HepG2 (cell line): ENCODE measurements at regions not wholly inside any gene's neighbourhood (a gene's known extent, or its start where the extent isn't known, plus 50 kb on each side); places are given as distances from the start of the nearest gene placed in this dataset.
A peak's percentile ranks its signal among the peaks of the same experiment; 100 is the strongest.

Experiments
- ATAC-seq: fragments of 200-7000 bp; cut with Tn5 transposase; 3 replicates; pipeline ENCODE4 v1.9.1; 2020; ENCODE audit warnings: mild to moderate bottlenecking, moderate library complexity
- BruUV-seq: library from RNA; stranded (reverse); fragments of 400-500 nt; replicated peaks from 2 replicates; lab custom pipeline; 2021; lab: Mats Ljungman, UMichigan
- CTCF ChIA-PET: fragments of 300-600 bp; formaldehyde crosslinking; extraction: SDS; loops from one replicate; lab custom pipeline; 2021; ENCODE audit warnings: low total read pairs, inconsistent platforms, low intra/inter-chr PET ratio; lab: Yijun Ruan, JAX
- POLR2A ChIA-PET: fragments of 350-600 bp; sonication (Branson Sonifier 250); formaldehyde crosslinking; loops from one replicate; lab custom pipeline; 2020; ENCODE audit warnings: antibody characterized with exemption, inconsistent platforms; lab: Yijun Ruan, JAX
- DNase-seq: peaks from one replicate; pipeline ENCODE4 v3.0.0-alpha.2; 2015; ENCODE audit warnings: low spot score
- FAIRE-seq: peaks from 3 replicates; lab custom pipeline; 2011; peaks lifted over from hg19 to GRCh38; lab: Jason Lieb, UNC
- H2AFZ ChIP-seq: one replicate; pipeline ENCODE4 v1.6.1; 2011; ENCODE audit warnings: low read length, inconsistent platforms
- H3K27ac ChIP-seq: fragments of 300-600 bp; 3 replicates; pipeline ENCODE4 v1.8.0; 2011; ENCODE audit warnings: mixed run types, mild to moderate bottlenecking, mixed read lengths, low read length, inconsistent platforms; ENCODE audit not compliant: insufficient read depth; ENCODE audit errors: extremely low read length
- H3K27me3 ChIP-seq, 2 experiments: fragments of 200-600 bp in 1 of 2; 2 replicates in 1 of 2; 3 replicates in 1 of 2; pipeline versions ENCODE4 v1.6.0 to v1.8.0; 2011; ENCODE audit warnings: low read length in 2 of 2, mild to moderate bottlenecking in 2 of 2, moderate library complexity in 2 of 2, inconsistent platforms in 1 of 2; ENCODE audit not compliant: insufficient read depth in 2 of 2, control insufficient read depth in 1 of 2
- H3K36me3 ChIP-seq, 2 experiments: fragments of 200-600 bp in 1 of 2; replicated peaks in 1 of 2; 2 replicates in 1 of 2; 3 replicates in 1 of 2; pipeline versions ENCODE4 v1.5.1 to v1.8.0; 2011; ENCODE audit warnings: low read length in 2 of 2, inconsistent platforms in 1 of 2; ENCODE audit not compliant: insufficient read depth in 2 of 2, control insufficient read depth in 1 of 2
- H3K4me1 ChIP-seq: 2 replicates; pipeline ENCODE4 v1.5.1; 2012; ENCODE audit warnings: low read length, inconsistent platforms; ENCODE audit not compliant: insufficient read depth
- H3K4me2 ChIP-seq: 2 replicates; pipeline ENCODE4 v1.6.0; 2011; ENCODE audit warnings: low read depth, low read length, inconsistent platforms
- H3K4me3 ChIP-seq, 3 experiments: fragments of 200-600 bp in 1 of 3; sonication (generic), shearing (Covaris generic) in 1 of 3; replicated peaks in 1 of 3; 2 replicates each; pipeline ENCODE4 v1.5.1; 2011 to 2016; ENCODE audit warnings: low read length in 3 of 3, inconsistent platforms in 2 of 3, low read depth in 2 of 3, mild to moderate bottlenecking in 2 of 3, control low read depth in 1 of 3, mixed read lengths in 1 of 3; ENCODE audit not compliant: insufficient read depth in 1 of 3
- H3K79me2 ChIP-seq: one replicate; pipeline ENCODE4 v1.6.1; 2011; ENCODE audit warnings: low read length, inconsistent platforms; ENCODE audit not compliant: insufficient read depth
- H3K9ac ChIP-seq: 2 replicates; pipeline ENCODE4 v1.6.0; 2011; ENCODE audit warnings: mild to moderate bottlenecking, low read depth, low read length, inconsistent platforms; ENCODE audit not compliant: insufficient read depth
- H3K9me3 ChIP-seq: 2 replicates; pipeline ENCODE4 v1.5.1; 2012; ENCODE audit warnings: mild to moderate bottlenecking, low read length
- H4K20me1 ChIP-seq: 2 replicates; pipeline ENCODE4 v1.6.0; 2011; ENCODE audit warnings: inconsistent platforms, mild to moderate bottlenecking, low read length, moderate library complexity; ENCODE audit not compliant: insufficient read depth
- DMAP1 ChIP-seq: IDR thresholded peaks from 2 replicates; pipeline ENCODE4 v1.6.1; 2016
- HNF4G ChIP-seq, 2 experiments: sonication (generic) in 1 of 2; formaldehyde crosslinking in 1 of 2; IDR thresholded peaks; 2 replicates each; pipeline versions ENCODE4 v1.4.0 to v1.6.1; 2011 to 2020; ENCODE audit warnings: borderline replicate concordance in 2 of 2, low read depth in 2 of 2, mild to moderate bottlenecking in 2 of 2, low read length in 1 of 2, missing genetic modification reagents in 1 of 2, moderate library complexity in 1 of 2
- HNRNPUL1 ChIP-seq: fragments of 200-400 bp; formaldehyde crosslinking; IDR thresholded peaks from 2 replicates; pipeline ENCODE4 v1.6.1; 2017; ENCODE audit warnings: low read depth, mild to moderate bottlenecking, low read length, moderate library complexity
- JUND ChIP-seq: sonication (generic); formaldehyde crosslinking; IDR thresholded peaks from 2 replicates; pipeline ENCODE4 v1.8.0; 2022; ENCODE audit warnings: mild to moderate bottlenecking, missing genetic modification reagents
- LCORL ChIP-seq, 2 experiments: fragments of 450-650 bp in 1 of 2; sonication (generic) in 1 of 2; formaldehyde crosslinking in 1 of 2; IDR thresholded peaks; 2 replicates each; pipeline versions ENCODE4 v1.5.0 to v1.6.1; 2017 to 2020; ENCODE audit warnings: antibody characterized with exemption in 1 of 2, missing genetic modification reagents in 1 of 2
- MED8 ChIP-seq: sonication (generic); formaldehyde crosslinking; IDR thresholded peaks from 2 replicates; pipeline ENCODE4 v1.8.1; 2023; ENCODE audit warnings: mild to moderate bottlenecking, missing genetic modification reagents; ENCODE audit not compliant: insufficient replicate concordance
- POLR2AphosphoS2 ChIP-seq: IDR thresholded peaks from 2 replicates; pipeline ENCODE4 v1.6.1; 2011; ENCODE audit warnings: low read depth, low read length, improper control_type of control experiment
- SALL1 ChIP-seq: sonication (generic); formaldehyde crosslinking; IDR thresholded peaks from 2 replicates; pipeline ENCODE4 v1.8.0; 2022; ENCODE audit warnings: mild to moderate bottlenecking, missing genetic modification reagents
- SAP130 ChIP-seq: IDR thresholded peaks from 2 replicates; pipeline ENCODE4 v1.6.1; 2016; ENCODE audit warnings: low read depth
- SOX6 ChIP-seq, 2 experiments: fragments of 450-650 bp in 1 of 2; sonication (generic) in 1 of 2; formaldehyde crosslinking in 1 of 2; IDR thresholded peaks; 2 replicates each; pipeline versions ENCODE4 v1.4.0 to v1.6.1; 2017 to 2020; ENCODE audit warnings: antibody characterized with exemption in 1 of 2, mild to moderate bottlenecking in 1 of 2, missing genetic modification reagents in 1 of 2
- THAP11 ChIP-seq: IDR thresholded peaks from 2 replicates; pipeline ENCODE4 v1.6.1; 2016; ENCODE audit warnings: missing biosample characterization, missing genetic modification reagents
- WGBS: methylation state at CpG from one replicate; pipeline ENCODE4 v1.1.6; 2017; ENCODE audit warnings: low lambda C conversion rate; 5-methylcytosine and 5-hydroxymethylcytosine counted together
- in situ Hi-C: cut with HindIII; loops from 2 replicates; pipeline ENCODE4 v1.10.0; 2017; ENCODE audit warnings: low pct_unique_long_range_greater_than_20kb; ENCODE audit not compliant: extremely low pct_ligation_motif_present
- intact Hi-C: fragments of 100-400 bp; cut with micrococcal nuclease; formaldehyde crosslinking; loops from one replicate; pipeline ENCODE4 v1.10.0; 2022; ENCODE audit not compliant: unreplicated experiment
- TF ChIP-seq, protein P1 (sequence below): sonication (generic); formaldehyde crosslinking; conservative IDR thresholded peaks from 2 replicates; pipeline ENCODE4 v1.8.0; 2022; ENCODE audit warnings: low read depth, missing genetic modification reagents
- TF ChIP-seq, protein P2 (sequence below): sonication (generic); formaldehyde crosslinking; IDR thresholded peaks from 2 replicates; pipeline ENCODE4 v1.4.0; 2020; ENCODE audit warnings: missing genetic modification reagents, mild to moderate bottlenecking, borderline replicate concordance
- TF ChIP-seq, protein P3 (sequence below): sonication (generic); formaldehyde crosslinking; IDR thresholded peaks from 2 replicates; pipeline ENCODE4 v1.8.1; 2023; ENCODE audit warnings: mild to moderate bottlenecking, moderate library complexity, missing genetic modification reagents
- TF ChIP-seq, protein P4 (sequence below): sonication (generic); formaldehyde crosslinking; IDR thresholded peaks from 2 replicates; pipeline ENCODE4 v1.4.0; 2020; ENCODE audit warnings: missing genetic modification reagents

DNA sequence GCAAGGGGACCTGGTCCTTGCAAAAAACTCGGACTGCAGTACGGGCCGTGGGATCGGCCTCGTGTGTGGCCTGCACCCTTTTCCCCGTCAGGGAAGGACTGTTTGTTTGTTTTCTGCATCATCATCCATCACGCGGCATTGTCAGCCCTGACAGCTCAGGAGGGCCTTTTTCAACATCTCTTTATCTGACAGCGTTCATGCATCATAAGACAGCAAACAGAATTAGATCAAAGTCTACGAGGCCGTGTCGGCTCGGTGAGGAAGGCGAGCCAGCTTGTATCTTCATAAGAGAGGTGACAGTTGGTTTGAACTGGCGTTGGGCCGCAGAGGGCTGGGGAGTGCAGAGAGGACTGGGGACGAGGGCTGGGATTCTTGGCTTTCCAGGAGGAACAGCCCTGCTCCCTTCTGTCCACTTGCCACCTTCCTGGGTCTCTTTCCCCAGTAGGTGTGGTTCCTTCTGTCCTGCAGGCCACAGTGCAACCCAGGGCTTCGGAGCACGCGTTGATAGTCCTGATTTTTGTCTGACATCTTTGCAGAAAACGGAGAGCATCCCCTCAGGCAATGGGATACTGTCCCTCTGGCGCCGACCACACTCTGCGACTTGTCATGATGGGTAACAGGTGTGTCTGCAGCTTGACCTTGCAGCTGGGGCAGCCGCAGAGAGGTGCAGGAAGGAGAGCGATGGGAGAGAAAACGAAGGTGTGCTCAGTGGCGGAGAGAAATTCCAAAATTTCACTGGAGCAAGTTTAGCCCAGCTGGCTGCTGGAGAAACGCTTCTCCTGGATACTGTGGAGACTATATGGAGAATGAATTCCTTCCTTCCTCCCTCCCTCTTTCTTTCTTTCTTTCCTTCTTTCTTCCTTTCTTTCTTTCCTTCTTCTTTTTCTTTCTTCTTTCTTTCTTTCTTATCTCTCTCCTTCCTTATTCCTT is 104.0 kb upstream of the SHOX start:
- FAIRE-seq = peak; percentile 62
- H3K79me2 ChIP-seq = no peaks in the 10 kb centered on the region
- no peak overlapping the region for H3K9ac ChIP-seq
- BruUV-seq = no TSS peak
- ChIA-PET CTCF (no interaction called here), POLR2A (no interaction called here)
- H3K9me3 ChIP-seq = peaks cover 9% of the 10 kb centered on the region; the same call in 1 of the 2 replicates
- H4K20me1 ChIP-seq = no peaks in the 10 kb centered on the region
- H3K27ac ChIP-seq = no peak overlapping the region
- DNase-seq = peak; percentile 84
- WGBS = 13% methylated on average over 23 of the region's 29 CpGs
- peak overlapping the region; percentile 47 for H3K4me2 ChIP-seq
- in situ Hi-C loops (no loop called here), intact Hi-C loops (no loop called here)
- H3K4me3 ChIP-seq = no peak overlapping the region; a peak in 1 of 6 replicates
- no peak overlapping the region for H2AFZ ChIP-seq
- ATAC-seq = peak; percentile 94
- no peaks in the 10 kb centered on the region for H3K27me3 ChIP-seq
- H3K4me1 ChIP-seq = peaks cover 13% of the 10 kb centered on the region
- no peaks in the 10 kb centered on the region for H3K36me3 ChIP-seq
- TF ChIP-seq, protein P1, sequence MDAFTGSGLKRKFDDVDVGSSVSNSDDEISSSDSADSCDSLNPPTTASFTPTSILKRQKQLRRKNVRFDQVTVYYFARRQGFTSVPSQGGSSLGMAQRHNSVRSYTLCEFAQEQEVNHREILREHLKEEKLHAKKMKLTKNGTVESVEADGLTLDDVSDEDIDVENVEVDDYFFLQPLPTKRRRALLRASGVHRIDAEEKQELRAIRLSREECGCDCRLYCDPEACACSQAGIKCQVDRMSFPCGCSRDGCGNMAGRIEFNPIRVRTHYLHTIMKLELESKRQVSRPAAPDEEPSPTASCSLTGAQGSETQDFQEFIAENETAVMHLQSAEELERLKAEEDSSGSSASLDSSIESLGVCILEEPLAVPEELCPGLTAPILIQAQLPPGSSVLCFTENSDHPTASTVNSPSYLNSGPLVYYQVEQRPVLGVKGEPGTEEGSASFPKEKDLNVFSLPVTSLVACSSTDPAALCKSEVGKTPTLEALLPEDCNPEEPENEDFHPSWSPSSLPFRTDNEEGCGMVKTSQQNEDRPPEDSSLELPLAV (CRISPR knock-in tag) = no peak
- peak; percentile 58 for TF ChIP-seq SAP130 (CRISPR knock-in tag)
- TF ChIP-seq MED8 (CRISPR knock-in tag) = no peak
- no peak for TF ChIP-seq POLR2AphosphoS2
- peak; percentile 18; the same call in 1 of the 2 replicates for TF ChIP-seq JUND (CRISPR knock-in tag)
- TF ChIP-seq SOX6 (IDR thresholded peaks at IDR 0.05) = no peak
- peak; percentile 83 for TF ChIP-seq SOX6 (CRISPR knock-in tag; IDR thresholded peaks at IDR 0.05)
- TF ChIP-seq SALL1 = peak; percentile 95
- TF ChIP-seq LCORL (IDR thresholded peaks at IDR 0.05) = no peak
- no peak for TF ChIP-seq LCORL (CRISPR knock-in tag; IDR thresholded peaks at IDR 0.05)
- TF ChIP-seq, protein P2, sequence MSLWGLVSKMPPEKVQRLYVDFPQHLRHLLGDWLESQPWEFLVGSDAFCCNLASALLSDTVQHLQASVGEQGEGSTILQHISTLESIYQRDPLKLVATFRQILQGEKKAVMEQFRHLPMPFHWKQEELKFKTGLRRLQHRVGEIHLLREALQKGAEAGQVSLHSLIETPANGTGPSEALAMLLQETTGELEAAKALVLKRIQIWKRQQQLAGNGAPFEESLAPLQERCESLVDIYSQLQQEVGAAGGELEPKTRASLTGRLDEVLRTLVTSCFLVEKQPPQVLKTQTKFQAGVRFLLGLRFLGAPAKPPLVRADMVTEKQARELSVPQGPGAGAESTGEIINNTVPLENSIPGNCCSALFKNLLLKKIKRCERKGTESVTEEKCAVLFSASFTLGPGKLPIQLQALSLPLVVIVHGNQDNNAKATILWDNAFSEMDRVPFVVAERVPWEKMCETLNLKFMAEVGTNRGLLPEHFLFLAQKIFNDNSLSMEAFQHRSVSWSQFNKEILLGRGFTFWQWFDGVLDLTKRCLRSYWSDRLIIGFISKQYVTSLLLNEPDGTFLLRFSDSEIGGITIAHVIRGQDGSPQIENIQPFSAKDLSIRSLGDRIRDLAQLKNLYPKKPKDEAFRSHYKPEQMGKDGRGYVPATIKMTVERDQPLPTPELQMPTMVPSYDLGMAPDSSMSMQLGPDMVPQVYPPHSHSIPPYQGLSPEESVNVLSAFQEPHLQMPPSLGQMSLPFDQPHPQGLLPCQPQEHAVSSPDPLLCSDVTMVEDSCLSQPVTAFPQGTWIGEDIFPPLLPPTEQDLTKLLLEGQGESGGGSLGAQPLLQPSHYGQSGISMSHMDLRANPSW (CRISPR knock-in tag) = no peak
- TF ChIP-seq, protein P3, sequence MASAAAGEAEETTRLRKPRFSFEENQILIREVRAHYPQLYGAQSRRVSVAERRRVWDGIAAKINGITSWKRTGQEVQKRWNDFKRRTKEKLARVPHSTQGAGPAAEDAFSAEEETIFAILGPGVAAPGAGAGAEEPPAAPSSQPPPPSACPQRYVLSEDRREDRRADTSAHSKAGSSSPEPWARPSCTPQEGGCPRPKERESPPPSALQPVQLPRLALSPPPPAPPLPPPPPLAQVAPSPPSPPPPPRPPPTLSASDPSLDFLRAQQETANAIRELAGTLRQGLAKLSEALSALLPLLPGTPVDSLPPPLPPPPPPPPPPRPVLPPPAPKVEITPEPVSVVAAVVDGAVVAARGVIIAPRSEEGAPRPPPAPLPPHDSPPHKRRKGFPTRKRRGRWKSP (CRISPR knock-in tag) = no peak
- TF ChIP-seq HNF4G (IDR thresholded peaks at IDR 0.05; ENCODE audit: borderline replicate concordance, low read depth, low read length) = peak; percentile 31; the same call in 1 of the 2 replicates
- peak; percentile 62 for TF ChIP-seq HNF4G (CRISPR knock-in tag; IDR thresholded peaks at IDR 0.05; ENCODE audit: borderline replicate concordance, low read depth)
- no peak for TF ChIP-seq DMAP1 (CRISPR knock-in tag)
- TF ChIP-seq, protein P4, sequence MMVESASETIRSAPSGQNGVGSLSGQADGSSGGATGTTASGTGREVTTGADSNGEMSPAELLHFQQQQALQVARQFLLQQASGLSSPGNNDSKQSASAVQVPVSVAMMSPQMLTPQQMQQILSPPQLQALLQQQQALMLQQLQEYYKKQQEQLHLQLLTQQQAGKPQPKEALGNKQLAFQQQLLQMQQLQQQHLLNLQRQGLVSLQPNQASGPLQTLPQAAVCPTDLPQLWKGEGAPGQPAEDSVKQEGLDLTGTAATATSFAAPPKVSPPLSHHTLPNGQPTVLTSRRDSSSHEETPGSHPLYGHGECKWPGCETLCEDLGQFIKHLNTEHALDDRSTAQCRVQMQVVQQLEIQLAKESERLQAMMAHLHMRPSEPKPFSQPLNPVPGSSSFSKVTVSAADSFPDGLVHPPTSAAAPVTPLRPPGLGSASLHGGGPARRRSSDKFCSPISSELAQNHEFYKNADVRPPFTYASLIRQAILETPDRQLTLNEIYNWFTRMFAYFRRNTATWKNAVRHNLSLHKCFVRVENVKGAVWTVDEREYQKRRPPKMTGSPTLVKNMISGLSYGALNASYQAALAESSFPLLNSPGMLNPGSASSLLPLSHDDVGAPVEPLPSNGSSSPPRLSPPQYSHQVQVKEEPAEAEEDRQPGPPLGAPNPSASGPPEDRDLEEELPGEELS (CRISPR knock-in tag) = peak; percentile 86
- no peak for TF ChIP-seq HNRNPUL1
- peak; percentile 49; the same call in 1 of the 2 replicates for TF ChIP-seq THAP11 (CRISPR knock-in tag)
